Skeletal muscle satellite cell (primary cell): ENCODE measurements at regions not wholly inside any gene's neighbourhood (a gene's known extent, or its start where the extent isn't known, plus 50 kb on each side); places are given as distances from the start of the nearest gene placed in this dataset.

Experiments
- H3K27me3 ChIP-seq: 2 replicates; pipeline ENCODE4 v1.7.0; 2013; ENCODE audit warnings: low read length; ENCODE audit not compliant: control insufficient read depth, insufficient read depth
- H3K36me3 ChIP-seq: 2 replicates; pipeline ENCODE4 v1.7.0; 2013; ENCODE audit warnings: mild to moderate bottlenecking, control low read depth, low read length; ENCODE audit not compliant: insufficient read depth
- H3K4me1 ChIP-seq: 2 replicates; pipeline ENCODE4 v1.7.0; 2013; ENCODE audit warnings: low read length; ENCODE audit not compliant: control insufficient read depth, insufficient read depth
- H3K4me2 ChIP-seq: 2 replicates; pipeline ENCODE4 v1.7.0; 2013; ENCODE audit warnings: mild to moderate bottlenecking, low read length
- H3K4me3 ChIP-seq: 2 replicates; pipeline ENCODE4 v1.7.0; 2013; ENCODE audit warnings: low read length
- H3K9ac ChIP-seq: 2 replicates; pipeline ENCODE4 v1.7.0; 2013; ENCODE audit warnings: mild to moderate bottlenecking, low read depth, low read length, moderate library complexity
- H3K9me3 ChIP-seq: replicated peaks from 2 replicates; pipeline ENCODE4 v1.7.0; 2013; ENCODE audit warnings: mild to moderate bottlenecking, control low read depth, low read length

- H3K4me2 ChIP-seq, result no peak overlapping the region
- H3K4me1 ChIP-seq, result no peaks in the 10 kb centered on the region
- no peaks in the 10 kb centered on the region for H3K36me3 ChIP-seq
- no peak overlapping the region for H3K9ac ChIP-seq
- no peak overlapping the region for H3K4me3 ChIP-seq
- no peaks in the 10 kb centered on the region for H3K9me3 ChIP-seq
- no peaks in the 10 kb centered on the region for H3K27me3 ChIP-seq
Observed at GRCh38 chr4:62871078-62871477, 1538.2 kb downstream of the TECRL start.

DNA sequence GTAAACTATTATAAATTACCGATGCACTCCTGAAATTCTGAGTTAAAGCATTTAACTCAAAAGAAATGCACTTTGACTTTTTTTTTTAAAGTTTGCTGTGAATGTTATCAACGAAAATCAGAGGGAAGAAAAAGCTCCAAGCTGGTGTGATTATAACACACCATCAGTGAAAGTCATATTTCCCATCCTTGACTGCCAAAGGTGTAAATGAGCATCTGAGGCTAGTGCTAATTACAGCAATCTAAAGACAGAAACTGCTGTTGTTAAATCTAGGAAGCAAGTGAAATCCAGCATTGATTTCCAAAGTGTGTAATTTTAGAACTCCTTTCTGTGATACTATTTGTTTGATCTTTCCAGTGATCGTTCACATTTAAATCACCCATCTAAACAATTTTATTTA is 1538.8 kb downstream of the TECRL start:
- H3K4me3 ChIP-seq, result no peak overlapping the region
- H3K9ac ChIP-seq, result no peak overlapping the region
- no peaks in the 10 kb centered on the region for H3K9me3 ChIP-seq
- no peak overlapping the region for H3K4me2 ChIP-seq
- no peaks in the 10 kb centered on the region for H3K36me3 ChIP-seq
- H3K27me3 ChIP-seq, result no peaks in the 10 kb centered on the region
- H3K4me1 ChIP-seq, result no peaks in the 10 kb centered on the region

DNA sequence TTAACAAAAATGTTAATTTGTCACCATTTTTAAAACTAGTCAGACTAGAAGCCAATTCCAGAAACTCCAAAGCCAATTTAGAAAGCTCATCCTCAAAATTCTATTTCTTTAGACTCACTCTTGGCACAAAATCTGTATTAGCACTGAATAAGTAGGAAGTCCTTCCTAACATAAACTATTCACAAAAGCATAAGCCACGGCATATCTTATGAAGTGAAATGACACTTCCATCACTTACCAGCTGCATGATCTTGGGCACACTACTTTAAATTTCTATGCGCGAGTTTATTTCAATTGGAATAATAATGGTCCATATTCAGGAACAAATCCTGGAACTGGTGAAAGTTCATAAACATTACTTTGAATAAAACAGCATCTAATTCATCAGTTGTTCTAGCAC is 1544.0 kb downstream of the TECRL start:
- Histone ChIP-seq H3K4me3 (no peak overlapping the region), H3K4me1 (no peaks in the 10 kb centered on the region), H3K27me3 (no peaks in the 10 kb centered on the region), H3K9ac (no peak overlapping the region), H3K36me3 (no peaks in the 10 kb centered on the region), H3K9me3 (no peaks in the 10 kb centered on the region), H3K4me2 (no peak overlapping the region)

GRCh38 chr4:62849696-62850095 is 1559.6 kb downstream of the TECRL start:
- no peaks in the 10 kb centered on the region for H3K4me1 ChIP-seq
- H3K4me3 ChIP-seq, result no peak overlapping the region
- no peak overlapping the region for H3K4me2 ChIP-seq
- no peaks in the 10 kb centered on the region for H3K36me3 ChIP-seq
- no peaks in the 10 kb centered on the region for H3K27me3 ChIP-seq
- H3K9me3 ChIP-seq, result peaks cover 3% of the 10 kb centered on the region
- no peak overlapping the region for H3K9ac ChIP-seq

GRCh38 chr4:62835631-62836030 is 1573.6 kb downstream of the TECRL start:
- Histone ChIP-seq H3K27me3 (no peaks in the 10 kb centered on the region), H3K9me3 (no peaks in the 10 kb centered on the region), H3K4me1 (no peaks in the 10 kb centered on the region), H3K4me3 (no peak overlapping the region), H3K9ac (no peak overlapping the region), H3K4me2 (no peak overlapping the region), H3K36me3 (no peaks in the 10 kb centered on the region)

- Histone ChIP-seq H3K36me3 (no peaks in the 10 kb centered on the region), H3K4me2 (no peak overlapping the region), H3K9ac (no peak overlapping the region), H3K4me3 (no peak overlapping the region), H3K27me3 (no peaks in the 10 kb centered on the region), H3K4me1 (no peaks in the 10 kb centered on the region), H3K9me3 (no peaks in the 10 kb centered on the region)
Observed at GRCh38 chr4:62822306-62822705, 1586.9 kb downstream of the TECRL start.

GRCh38 chr4:62816566-62816965 is 1592.7 kb downstream of the TECRL start:
- no peaks in the 10 kb centered on the region for H3K36me3 ChIP-seq
- H3K4me2 ChIP-seq, result no peak overlapping the region
- H3K4me3 ChIP-seq, result no peak overlapping the region
- no peak overlapping the region for H3K9ac ChIP-seq
- no peaks in the 10 kb centered on the region for H3K9me3 ChIP-seq
- H3K27me3 ChIP-seq, result no peaks in the 10 kb centered on the region
- no peaks in the 10 kb centered on the region for H3K4me1 ChIP-seq

GRCh38 chr4:62814510-62815047 is 1594.7 kb downstream of the TECRL start:
- no peaks in the 10 kb centered on the region for H3K27me3 ChIP-seq
- no peaks in the 10 kb centered on the region for H3K9me3 ChIP-seq
- no peaks in the 10 kb centered on the region for H3K4me1 ChIP-seq
- H3K9ac ChIP-seq, result no peak overlapping the region
- no peak overlapping the region for H3K4me3 ChIP-seq
- H3K4me2 ChIP-seq, result no peak overlapping the region
- H3K36me3 ChIP-seq, result no peaks in the 10 kb centered on the region

DNA sequence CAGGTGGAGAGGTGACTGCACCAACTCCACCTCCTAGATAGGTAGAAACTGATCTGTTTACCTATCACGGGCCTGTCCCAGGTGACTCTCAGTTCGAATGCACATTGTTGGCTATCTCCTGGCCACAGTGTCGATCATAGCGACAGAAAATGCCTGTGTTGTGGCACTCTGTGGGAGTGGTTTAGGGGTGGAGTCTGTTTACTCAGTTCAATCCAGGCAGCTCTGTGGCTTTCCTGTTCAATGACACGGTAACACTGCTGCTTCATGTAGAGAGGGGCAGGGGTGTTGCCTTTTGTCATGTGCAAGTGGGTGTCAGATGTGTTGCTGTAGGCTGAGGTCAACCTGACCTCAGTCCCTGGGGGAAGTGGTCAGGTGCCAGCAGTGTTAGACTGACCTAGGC is 1602.4 kb downstream of the TECRL start:
- Histone ChIP-seq H3K9me3 (no peaks in the 10 kb centered on the region), H3K27me3 (no peaks in the 10 kb centered on the region), H3K36me3 (no peaks in the 10 kb centered on the region), H3K4me1 (no peaks in the 10 kb centered on the region), H3K4me3 (no peak overlapping the region), H3K4me2 (no peak overlapping the region), H3K9ac (no peak overlapping the region)

DNA sequence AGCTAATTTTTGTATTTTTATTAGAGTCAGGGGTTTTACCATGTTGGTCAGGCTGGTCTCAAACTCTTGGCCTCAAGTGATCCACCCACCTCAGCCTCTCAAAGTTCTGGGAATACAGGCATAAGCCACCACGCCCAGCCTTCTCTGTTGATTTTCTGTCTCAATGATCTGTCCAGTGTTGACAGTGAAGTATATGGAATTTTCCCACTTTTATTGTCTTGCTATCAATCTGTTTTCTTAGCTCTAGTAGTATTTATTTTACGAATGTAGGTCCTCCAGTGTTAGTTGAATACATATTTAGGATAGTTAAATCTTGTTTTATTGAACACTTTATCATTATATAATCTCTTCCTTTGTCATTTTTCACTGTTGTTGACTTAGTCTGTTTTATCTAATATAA is 1603.9 kb downstream of the ADGRL3 start:
- H3K9me3 ChIP-seq, result no peaks in the 10 kb centered on the region
- no peaks in the 10 kb centered on the region for H3K27me3 ChIP-seq
- no peak overlapping the region for H3K4me3 ChIP-seq
- H3K36me3 ChIP-seq, result no peaks in the 10 kb centered on the region
- H3K9ac ChIP-seq, result no peak overlapping the region
- no peak overlapping the region for H3K4me2 ChIP-seq
- no peaks in the 10 kb centered on the region for H3K4me1 ChIP-seq

DNA sequence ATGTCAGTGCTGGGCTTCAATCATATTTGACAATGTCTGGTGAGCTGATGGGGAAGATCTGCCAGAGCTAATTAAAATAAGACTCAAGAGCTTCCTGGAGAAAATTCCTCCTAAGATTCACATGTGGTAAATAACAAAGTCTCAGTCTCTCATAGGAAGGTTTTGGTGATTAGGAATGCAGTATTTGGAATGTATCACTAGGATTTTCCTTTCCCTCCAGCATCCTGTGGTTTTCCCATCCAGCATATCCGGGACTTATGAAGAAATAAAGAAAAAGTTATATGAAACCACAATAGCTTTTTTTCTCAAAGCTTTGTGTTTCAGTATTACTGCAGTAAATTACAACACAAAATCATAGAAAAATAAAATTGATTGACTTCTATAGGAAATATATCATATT is 1597.1 kb downstream of the ADGRL3 start:
- Histone ChIP-seq H3K4me1 (no peaks in the 10 kb centered on the region), H3K36me3 (no peaks in the 10 kb centered on the region), H3K9ac (no peak overlapping the region), H3K9me3 (no peaks in the 10 kb centered on the region), H3K27me3 (no peaks in the 10 kb centered on the region), H3K4me3 (no peak overlapping the region), H3K4me2 (no peak overlapping the region)

- Histone ChIP-seq H3K27me3 (no peaks in the 10 kb centered on the region), H3K4me2 (no peak overlapping the region), H3K36me3 (no peaks in the 10 kb centered on the region), H3K9ac (no peak overlapping the region), H3K9me3 (no peaks in the 10 kb centered on the region), H3K4me1 (no peaks in the 10 kb centered on the region), H3K4me3 (no peak overlapping the region)
Observed at GRCh38 chr4:62791386-62791785, 1591.3 kb downstream of the ADGRL3 start.
